ENCODE measurements at regions not wholly inside any gene's neighbourhood (a gene's known extent, or its start where the extent isn't known, plus 50 kb on each side); places are given as distances from the start of the nearest gene placed in this dataset.

GRCh38 chrX:68930542-68931317 lies 101.9 kb downstream of the EFNB1 start:
- 54 to 75% (median 73%) methylated on average over 2 to 5 of the region's 5 CpGs for WGBS, 5 donors

GRCh38 chrX:68929332-68930150 lies 100.7 kb downstream of the EFNB1 start:
- DNase-seq, result peak in 1 of 2 donors; percentile 32
- H3K27me3 ChIP-seq, result peaks cover 0 to 10% (median 0%) of the 10 kb centered on the region in 3 donors
- no peak overlapping the region for H3K27ac ChIP-seq
- peaks cover 0 to 6% (median 0%) of the 10 kb centered on the region in 4 donors for H3K4me1 ChIP-seq
- intact Hi-C loops (cut with DNase I; ENCODE audit: low total_unique reads), result no loop called here
- WGBS, 5 donors, result 71 to 85% (median 75%) methylated on average over 9 of the region's 9 CpGs; no CpG with 5 or more reads in 1 of the 5 donors
- no peaks in the 10 kb centered on the region for H3K36me3 ChIP-seq
- H3K4me3 ChIP-seq, result no peak overlapping the region
- H3K9me3 ChIP-seq, result no peaks in the 10 kb centered on the region
- TF ChIP-seq POLR2A (IDR thresholded peaks at IDR 0.05) (no peak), EP300 (IDR thresholded peaks at IDR 0.05) (no peak), POLR2AphosphoS5 (IDR thresholded peaks at IDR 0.05) (no peak)
- TF ChIP-seq, protein P1, sequence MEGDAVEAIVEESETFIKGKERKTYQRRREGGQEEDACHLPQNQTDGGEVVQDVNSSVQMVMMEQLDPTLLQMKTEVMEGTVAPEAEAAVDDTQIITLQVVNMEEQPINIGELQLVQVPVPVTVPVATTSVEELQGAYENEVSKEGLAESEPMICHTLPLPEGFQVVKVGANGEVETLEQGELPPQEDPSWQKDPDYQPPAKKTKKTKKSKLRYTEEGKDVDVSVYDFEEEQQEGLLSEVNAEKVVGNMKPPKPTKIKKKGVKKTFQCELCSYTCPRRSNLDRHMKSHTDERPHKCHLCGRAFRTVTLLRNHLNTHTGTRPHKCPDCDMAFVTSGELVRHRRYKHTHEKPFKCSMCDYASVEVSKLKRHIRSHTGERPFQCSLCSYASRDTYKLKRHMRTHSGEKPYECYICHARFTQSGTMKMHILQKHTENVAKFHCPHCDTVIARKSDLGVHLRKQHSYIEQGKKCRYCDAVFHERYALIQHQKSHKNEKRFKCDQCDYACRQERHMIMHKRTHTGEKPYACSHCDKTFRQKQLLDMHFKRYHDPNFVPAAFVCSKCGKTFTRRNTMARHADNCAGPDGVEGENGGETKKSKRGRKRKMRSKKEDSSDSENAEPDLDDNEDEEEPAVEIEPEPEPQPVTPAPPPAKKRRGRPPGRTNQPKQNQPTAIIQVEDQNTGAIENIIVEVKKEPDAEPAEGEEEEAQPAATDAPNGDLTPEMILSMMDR (IDR thresholded peaks at IDR 0.05), result no peak

More at GRCh38 chrX:68930542-68931317, 101.9 kb downstream of the EFNB1 start:
- Histone ChIP-seq H3K9me3 (no peaks in the 10 kb centered on the region), H3K36me3 (no peaks in the 10 kb centered on the region), H3K4me1 (peaks cover 0 to 6% (median 0%) of the 10 kb centered on the region in 4 donors), H3K27ac (no peak overlapping the region), H3K27me3 (peaks cover 0 to 10% (median 0%) of the 10 kb centered on the region in 3 donors), H3K4me3 (no peak overlapping the region)
- DNase-seq, result no peak
- TF ChIP-seq POLR2A (IDR thresholded peaks at IDR 0.05), result no peak
- no peak for TF ChIP-seq POLR2AphosphoS5 (IDR thresholded peaks at IDR 0.05)
- TF ChIP-seq, protein P1 (IDR thresholded peaks at IDR 0.05), result no peak
- TF ChIP-seq EP300 (IDR thresholded peaks at IDR 0.05), result no peak
- intact Hi-C loops (cut with DNase I; ENCODE audit: low total_unique reads), result no loop called here

DNA sequence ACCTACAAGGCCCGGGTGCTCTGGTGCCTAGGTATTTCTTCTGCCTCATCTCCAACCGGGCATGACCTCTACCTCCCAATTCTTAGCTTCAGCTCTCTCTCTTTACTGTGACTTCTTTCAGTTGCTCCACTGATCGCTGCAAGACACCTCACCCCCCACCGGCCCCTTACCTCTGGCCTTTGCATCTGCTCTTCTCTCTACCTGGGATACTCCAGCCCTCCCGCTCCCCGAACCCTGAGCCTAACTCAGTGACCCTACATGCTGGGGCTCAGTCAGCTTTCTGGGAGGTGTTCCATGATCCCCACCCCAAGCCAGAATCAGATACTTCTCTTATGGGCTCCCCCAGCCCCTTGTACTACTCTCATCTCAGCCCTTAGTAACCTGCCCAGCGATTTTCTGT lies 99.6 kb downstream of the EFNB1 start:
- intact Hi-C loops (cut with DNase I; ENCODE audit: low total_unique reads), result no loop called here
- Histone ChIP-seq H3K4me1 (peaks cover 0 to 6% (median 0%) of the 10 kb centered on the region in 4 donors), H3K4me3 (no peak overlapping the region), H3K27me3 (peaks cover 0 to 10% (median 0%) of the 10 kb centered on the region in 3 donors), H3K9me3 (no peaks in the 10 kb centered on the region), H3K27ac (no peak overlapping the region), H3K36me3 (no peaks in the 10 kb centered on the region)
- 79 to 96% (median 89%) methylated on average over 7 of the region's 7 CpGs for WGBS, 5 donors
- DNase-seq, result no peak
- TF ChIP-seq POLR2AphosphoS5 (IDR thresholded peaks at IDR 0.05) (no peak), EP300 (IDR thresholded peaks at IDR 0.05) (no peak), POLR2A (IDR thresholded peaks at IDR 0.05) (no peak)
- TF ChIP-seq, protein P1 (IDR thresholded peaks at IDR 0.05), result no peak

DNA sequence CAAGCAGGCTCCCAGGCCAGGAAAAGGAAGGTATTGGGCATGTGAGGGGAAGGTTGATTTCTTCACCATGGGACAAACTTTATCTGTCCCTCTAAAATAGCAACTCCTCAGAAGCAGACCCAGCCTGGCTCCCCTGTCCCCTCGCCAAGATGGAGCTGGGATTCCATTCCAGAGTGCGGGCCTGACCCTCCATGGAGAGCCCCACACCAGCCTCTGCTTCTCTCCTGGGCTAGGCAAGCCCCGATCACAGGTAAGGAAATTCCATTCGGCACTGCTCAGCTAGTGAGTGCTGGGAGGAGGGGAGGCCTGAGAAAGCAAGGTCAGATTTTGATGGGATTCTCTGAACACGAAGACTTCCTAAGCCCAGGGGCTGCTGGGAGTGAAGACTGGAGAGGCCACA lies 98.4 kb downstream of the EFNB1 start:
- Histone ChIP-seq H3K4me3 (no peak overlapping the region), H3K9me3 (no peaks in the 10 kb centered on the region), H3K4me1 (no peaks in the 10 kb centered on the region), H3K36me3 (no peaks in the 10 kb centered on the region), H3K27me3 (peaks cover 0 to 10% (median 0%) of the 10 kb centered on the region in 3 donors), H3K27ac (no peak overlapping the region)
- DNase-seq, result no peak
- 61 to 93% (median 86%) methylated on average over 1 to 5 of the region's 5 CpGs for WGBS, 5 donors
- TF ChIP-seq, protein P1 (IDR thresholded peaks at IDR 0.05), result no peak
- TF ChIP-seq POLR2AphosphoS5 (IDR thresholded peaks at IDR 0.05) (no peak), POLR2A (IDR thresholded peaks at IDR 0.05) (no peak), EP300 (IDR thresholded peaks at IDR 0.05) (no peak)
- intact Hi-C loops (cut with DNase I; ENCODE audit: low total_unique reads), result no loop called here

Measured in stomach (tissue), 8 donors.